ENCODE measurements at regions not wholly inside any gene's neighbourhood (a gene's known extent, or its start where the extent isn't known, plus 50 kb on each side); places are given as distances from the start of the nearest gene placed in this dataset.

GRCh38 chr1:232562855-232563510 is 67.0 kb downstream of the SIPA1L2 start:
- CTCF ChIA-PET = interaction anchor here (0.9 kb wide), 1 partner anchor 13 kb away, joined by 3 read pairs; no protein-coding TSS in a partner anchor
- H3K27me3 Mint-ChIP-seq = peaks cover 5% of the 10 kb centered on the region
- DNase-seq = no peak
- H3K4me3 Mint-ChIP-seq = no peak overlapping the region
- H3K9me3 Mint-ChIP-seq = no peaks in the 10 kb centered on the region
- H3K27ac Mint-ChIP-seq = no peak overlapping the region
- H3K36me3 Mint-ChIP-seq = no peaks in the 10 kb centered on the region
- peaks cover 10% of the 10 kb centered on the region for H3K4me1 Mint-ChIP-seq

- Mint-ChIP-seq H3K36me3 (no peaks in the 10 kb centered on the region), H3K27me3 (peaks cover 5% of the 10 kb centered on the region), H3K27ac (no peak overlapping the region), H3K4me3 (no peak overlapping the region), H3K9me3 (no peaks in the 10 kb centered on the region), H3K4me1 (peaks cover 15% of the 10 kb centered on the region)
- CTCF ChIA-PET = interaction anchor here (1.3 kb wide), 1 partner anchor 12 kb away, joined by 3 read pairs; no protein-coding TSS in a partner anchor
- DNase-seq = no peak
These were observed 68.6 kb downstream of the SIPA1L2 start for GRCh38 chr1:232561381-232561780.

- Mint-ChIP-seq H3K4me1 (peaks cover 15% of the 10 kb centered on the region), H3K9me3 (no peaks in the 10 kb centered on the region), H3K27me3 (peaks cover 5% of the 10 kb centered on the region), H3K27ac (no peak overlapping the region), H3K36me3 (no peaks in the 10 kb centered on the region), H3K4me3 (no peak overlapping the region)
- DNase-seq = no peak
- CTCF ChIA-PET = interaction anchor here (1.3 kb wide), 1 partner anchor 12 kb away, joined by 3 read pairs; no protein-coding TSS in a partner anchor
These were observed 69.0 kb downstream of the SIPA1L2 start for GRCh38 chr1:232560940-232561339.

- Mint-ChIP-seq H3K36me3 (no peaks in the 10 kb centered on the region), H3K9me3 (no peaks in the 10 kb centered on the region), H3K27ac (no peak overlapping the region), H3K4me1 (peaks cover 15% of the 10 kb centered on the region), H3K27me3 (peaks cover 13% of the 10 kb centered on the region), H3K4me3 (no peak overlapping the region)
- DNase-seq = no peak
- CTCF ChIA-PET = no interaction called here
These were observed 71.0 kb downstream of the SIPA1L2 start for GRCh38 chr1:232558954-232559353.

- no peaks in the 10 kb centered on the region for H3K36me3 Mint-ChIP-seq
- CTCF ChIA-PET = no interaction called here
- peaks cover 16% of the 10 kb centered on the region for H3K27me3 Mint-ChIP-seq
- H3K27ac Mint-ChIP-seq = no peak overlapping the region
- no peaks in the 10 kb centered on the region for H3K9me3 Mint-ChIP-seq
- peaks cover 15% of the 10 kb centered on the region for H3K4me1 Mint-ChIP-seq
- no peak for DNase-seq
- H3K4me3 Mint-ChIP-seq = no peak overlapping the region
These were observed 72.3 kb downstream of the SIPA1L2 start for GRCh38 chr1:232557502-232558191.

GRCh38 chr1:232557096-232557495 is 72.8 kb downstream of the SIPA1L2 start:
- Mint-ChIP-seq H3K27ac (no peak overlapping the region), H3K27me3 (peaks cover 16% of the 10 kb centered on the region), H3K9me3 (no peaks in the 10 kb centered on the region), H3K36me3 (no peaks in the 10 kb centered on the region), H3K4me3 (no peak overlapping the region), H3K4me1 (peaks cover 15% of the 10 kb centered on the region)
- DNase-seq = no peak
- CTCF ChIA-PET = no interaction called here

GRCh38 chr1:232556351-232556750 is 73.6 kb downstream of the SIPA1L2 start:
- CTCF ChIA-PET = interaction anchor here (0.7 kb wide), 1 partner anchor 23 kb away, joined by 3 read pairs; no protein-coding TSS in a partner anchor
- Mint-ChIP-seq H3K4me1 (peaks cover 15% of the 10 kb centered on the region), H3K4me3 (no peak overlapping the region), H3K9me3 (no peaks in the 10 kb centered on the region), H3K27me3 (peaks cover 16% of the 10 kb centered on the region), H3K27ac (no peak overlapping the region), H3K36me3 (no peaks in the 10 kb centered on the region)
- no peak for DNase-seq

GRCh38 chr1:232555494-232556210 is 74.3 kb downstream of the SIPA1L2 start:
- H3K4me1 Mint-ChIP-seq = peaks cover 15% of the 10 kb centered on the region
- H3K27ac Mint-ChIP-seq = no peak overlapping the region
- no peaks in the 10 kb centered on the region for H3K36me3 Mint-ChIP-seq
- DNase-seq = no peak
- peaks cover 16% of the 10 kb centered on the region for H3K27me3 Mint-ChIP-seq
- CTCF ChIA-PET = interaction anchor here (0.7 to 1.3 kb wide), 2 partner anchors 23 to 71 kb away, joined by 3 to 4 read pairs; no protein-coding TSS in a partner anchor
- no peak overlapping the region for H3K4me3 Mint-ChIP-seq
- H3K9me3 Mint-ChIP-seq = no peaks in the 10 kb centered on the region

- CTCF ChIA-PET = no interaction called here
These were observed 75.5 kb downstream of the SIPA1L2 start for GRCh38 chr1:232554409-232554808.

GRCh38 chr1:232553809-232554208 is 76.1 kb downstream of the SIPA1L2 start:
- CTCF ChIA-PET = no interaction called here

More at GRCh38 chr1:232554409-232554808, 75.5 kb downstream of the SIPA1L2 start:
- Mint-ChIP-seq H3K4me3 (no peak overlapping the region), H3K27ac (no peak overlapping the region), H3K9me3 (no peaks in the 10 kb centered on the region), H3K4me1 (peaks cover 15% of the 10 kb centered on the region), H3K36me3 (no peaks in the 10 kb centered on the region), H3K27me3 (peaks cover 16% of the 10 kb centered on the region)
- DNase-seq = no peak

GRCh38 chr1:232553050-232553754 is 76.7 kb downstream of the SIPA1L2 start:
- Mint-ChIP-seq H3K4me3 (no peak overlapping the region), H3K27ac (no peak overlapping the region), H3K9me3 (no peaks in the 10 kb centered on the region), H3K4me1 (peaks cover 7% of the 10 kb centered on the region), H3K27me3 (peaks cover 25% of the 10 kb centered on the region), H3K36me3 (no peaks in the 10 kb centered on the region)
- CTCF ChIA-PET = no interaction called here
- DNase-seq = no peak

More at GRCh38 chr1:232553809-232554208, 76.1 kb downstream of the SIPA1L2 start:
- Mint-ChIP-seq H3K4me1 (peaks cover 10% of the 10 kb centered on the region), H3K36me3 (no peaks in the 10 kb centered on the region), H3K27ac (no peak overlapping the region), H3K4me3 (no peak overlapping the region), H3K9me3 (no peaks in the 10 kb centered on the region), H3K27me3 (peaks cover 21% of the 10 kb centered on the region)
- DNase-seq = no peak

GRCh38 chr1:232551386-232551785 is 78.5 kb downstream of the SIPA1L2 start:
- no peak for DNase-seq
- Mint-ChIP-seq H3K27me3 (peaks cover 25% of the 10 kb centered on the region), H3K4me1 (no peaks in the 10 kb centered on the region), H3K36me3 (no peaks in the 10 kb centered on the region), H3K4me3 (no peak overlapping the region), H3K27ac (no peak overlapping the region), H3K9me3 (no peaks in the 10 kb centered on the region)
- CTCF ChIA-PET = no interaction called here

GRCh38 chr1:232550007-232550406 is 79.9 kb downstream of the SIPA1L2 start:
- no peaks in the 10 kb centered on the region for H3K36me3 Mint-ChIP-seq
- no peak for DNase-seq
- no peak overlapping the region for H3K4me3 Mint-ChIP-seq
- H3K27me3 Mint-ChIP-seq = peaks cover 21% of the 10 kb centered on the region
- CTCF ChIA-PET = interaction anchor here (0.6 to 1.1 kb wide), 2 partner anchors 13 to 78 kb away, joined by 3 read pairs; no protein-coding TSS in a partner anchor
- H3K4me1 Mint-ChIP-seq = no peaks in the 10 kb centered on the region
- H3K27ac Mint-ChIP-seq = no peak overlapping the region
- H3K9me3 Mint-ChIP-seq = no peaks in the 10 kb centered on the region

GRCh38 chr1:232548691-232549090 is 81.2 kb downstream of the SIPA1L2 start:
- Mint-ChIP-seq H3K27me3 (peaks cover 17% of the 10 kb centered on the region), H3K4me1 (no peaks in the 10 kb centered on the region), H3K4me3 (no peak overlapping the region), H3K9me3 (no peaks in the 10 kb centered on the region), H3K27ac (no peak overlapping the region), H3K36me3 (no peaks in the 10 kb centered on the region)
- CTCF ChIA-PET = no interaction called here
- DNase-seq = no peak

Data from activated naive CD4-positive, alpha-beta T cell treated with anti-CD3 and anti-CD28 coated beads, Interleukin-2, amount 10 ng/mL, durations not matched to agents 7 days and 5 days (primary cell).